ENCODE measurements at regions not wholly inside any gene's neighbourhood (a gene's known extent, or its start where the extent isn't known, plus 50 kb on each side); places are given as distances from the start of the nearest gene placed in this dataset.
"Not testable (repeated sequence)": the region's sequence is repeated elsewhere in the genome, so short reads cannot be mapped to it uniquely, and the experiment has no call there.

- no peak for DNase-seq (ENCODE audit: low read depth, low spot score)
Observed at GRCh38 chr6:121548131-121548530, 112.7 kb downstream of the GJA1 start.

- DNase-seq (ENCODE audit: low read depth, low spot score) = no peak
Observed at GRCh38 chr6:121549736-121550135, 114.3 kb downstream of the GJA1 start.

GRCh38 chr6:121550491-121551010 is 115.1 kb downstream of the GJA1 start:
- no peak for DNase-seq (ENCODE audit: low read depth, low spot score)

GRCh38 chr6:121555201-121555600 is 119.8 kb downstream of the GJA1 start:
- DNase-seq (ENCODE audit: low read depth, low spot score) = no peak

- DNase-seq (ENCODE audit: low read depth, low spot score) = not testable (repeated sequence)
Observed at GRCh38 chr6:121556149-121556548, 120.7 kb downstream of the GJA1 start.

- DNase-seq (ENCODE audit: low read depth, low spot score) = no peak
Observed at GRCh38 chr6:121557146-121557940, 121.9 kb downstream of the GJA1 start.

GRCh38 chr6:121559611-121560269 is 124.3 kb downstream of the GJA1 start:
- DNase-seq (ENCODE audit: low read depth, low spot score) = no peak

- DNase-seq (ENCODE audit: low read depth, low spot score) = no peak
Observed at GRCh38 chr6:121560476-121560875, 125.0 kb downstream of the GJA1 start.

- no peak for DNase-seq (ENCODE audit: low read depth, low spot score)
Observed at GRCh38 chr6:121563286-121563685, 127.8 kb downstream of the GJA1 start.

- not testable (repeated sequence) for DNase-seq (ENCODE audit: low read depth, low spot score)
Observed at GRCh38 chr6:121564529-121564928, 129.1 kb downstream of the GJA1 start.

GRCh38 chr6:121571455-121571854 is 136.0 kb downstream of the GJA1 start:
- no peak for DNase-seq (ENCODE audit: low read depth, low spot score)

- no peak for DNase-seq (ENCODE audit: low read depth, low spot score)
Observed at GRCh38 chr6:121573481-121573880, 138.0 kb downstream of the GJA1 start.

GRCh38 chr6:121578216-121578615 is 142.8 kb downstream of the GJA1 start:
- DNase-seq (ENCODE audit: low read depth, low spot score) = no peak

GRCh38 chr6:121579478-121579877 is 144.0 kb downstream of the GJA1 start:
- no peak for DNase-seq (ENCODE audit: low read depth, low spot score)

- no peak for DNase-seq (ENCODE audit: low read depth, low spot score)
Observed at GRCh38 chr6:121581327-121581726, 145.9 kb downstream of the GJA1 start.

GRCh38 chr6:121582262-121582661 is 146.8 kb downstream of the GJA1 start:
- DNase-seq (ENCODE audit: low read depth, low spot score) = no peak

GRCh38 chr6:121584586-121585369 is 149.3 kb downstream of the GJA1 start:
- DNase-seq (ENCODE audit: low read depth, low spot score) = no peak

- no peak for DNase-seq (ENCODE audit: low read depth, low spot score)
Observed at GRCh38 chr6:121590438-121590837, 155.0 kb downstream of the GJA1 start.

- DNase-seq (ENCODE audit: low read depth, low spot score) = no peak
Observed at GRCh38 chr6:121590916-121591315, 155.5 kb downstream of the GJA1 start.

- no peak for DNase-seq (ENCODE audit: low read depth, low spot score)
Observed at GRCh38 chr6:121592261-121592935, 157.0 kb downstream of the GJA1 start.

- DNase-seq (ENCODE audit: low read depth, low spot score) = no peak
Observed at GRCh38 chr6:121593011-121593641, 157.7 kb downstream of the GJA1 start.

Data from brain pericyte (primary cell).